Panc1 (cell line): ENCODE measurements at regions not wholly inside any gene's neighbourhood (a gene's known extent, or its start where the extent isn't known, plus 50 kb on each side); places are given as distances from the start of the nearest gene placed in this dataset.

Source experiments
- ATAC-seq: fragments of 200-7000 bp; cut with Tn5 transposase; 2 replicates; pipeline ENCODE4 v1.9.1; 2020; ENCODE audit warnings: mild to moderate bottlenecking, moderate library complexity
- BruUV-seq: library from RNA; stranded (reverse); fragments of 400-500 nt; replicated peaks from 2 replicates; lab custom pipeline; 2021; lab: Mats Ljungman, UMichigan
- CTCF ChIA-PET: fragments of 300-600 bp; sonication (Branson Sonifier 250); formaldehyde crosslinking; loops from one replicate; lab custom pipeline; 2022; ENCODE audit warnings: antibody characterized with exemption; lab: Charles Lee
- POLR2A ChIA-PET: fragments of 300-600 bp; sonication (Branson Sonifier 250); formaldehyde crosslinking; loops from one replicate; lab custom pipeline; 2022; ENCODE audit warnings: antibody characterized with exemption; lab: Charles Lee
- DNase-seq: peaks from one replicate; pipeline ENCODE4 v3.0.0-alpha.2; 2010; ENCODE audit warnings: low read depth, low spot score
- H3K27ac ChIP-seq: 2 replicates; pipeline ENCODE4 v1.5.1; 2011; ENCODE audit warnings: mild to moderate bottlenecking, low read length, inconsistent platforms
- H3K27me3 ChIP-seq: fragments of 200-500 bp; sonication (Bioruptor generic); 2 replicates; pipeline ENCODE4 v1.6.0; 2014; ENCODE audit warnings: low read length, inconsistent platforms; ENCODE audit not compliant: control insufficient read depth, insufficient read depth
- H3K36me3 ChIP-seq: fragments of 200-500 bp; sonication (Bioruptor generic); 2 replicates; pipeline ENCODE4 v1.5.1; 2014; ENCODE audit warnings: inconsistent platforms, mild to moderate bottlenecking, low read length, moderate library complexity; ENCODE audit not compliant: control insufficient read depth, insufficient read depth
- H3K4me1 ChIP-seq: 2 replicates; pipeline ENCODE4 v1.5.1; 2011; ENCODE audit warnings: inconsistent platforms, mild to moderate bottlenecking, low read length, moderate library complexity; ENCODE audit not compliant: control insufficient read depth, insufficient read depth
- H3K4me3 ChIP-seq, 2 experiments: 2 replicates each; pipeline ENCODE4 v1.5.1; 2011 to 2012; ENCODE audit warnings: low read depth in 2 of 2, low read length in 2 of 2, mild to moderate bottlenecking in 2 of 2, inconsistent platforms in 1 of 2, moderate library complexity in 1 of 2
- H3K9me3 ChIP-seq: fragments of 200-500 bp; sonication (Bioruptor generic); 2 replicates; pipeline ENCODE4 v1.5.1; 2014; ENCODE audit warnings: low read depth, mild to moderate bottlenecking, inconsistent platforms, low read length, moderate library complexity; ENCODE audit not compliant: control insufficient read depth, insufficient read depth
- POLR2AphosphoS5 ChIP-seq: IDR thresholded peaks from 2 replicates; pipeline ENCODE4 v1.6.1; 2012; ENCODE audit warnings: mild to moderate bottlenecking, low read depth, low read length, moderate library complexity
- SIN3A ChIP-seq: IDR thresholded peaks from 2 replicates; pipeline ENCODE4 v1.6.1; 2012; ENCODE audit warnings: low read depth, mild to moderate bottlenecking, low read length, moderate library complexity, borderline replicate concordance; ENCODE audit not compliant: insufficient read depth
- TCF7L2 ChIP-seq: IDR thresholded peaks from 2 replicates; pipeline ENCODE4 v1.6.1; 2011; ENCODE audit warnings: mild to moderate bottlenecking, low read depth, low read length, inconsistent platforms
- in situ Hi-C: cut with HindIII; loops from 2 replicates; pipeline ENCODE4 v1.10.0; 2016; ENCODE audit warnings: low sequenced_read_pairs, low pct_unique_long_range_greater_than_20kb
- intact Hi-C: fragments of 100-400 bp; cut with micrococcal nuclease; formaldehyde crosslinking; loops from one replicate; pipeline ENCODE4 v1.10.0; 2022; ENCODE audit not compliant: unreplicated experiment
- TF ChIP-seq, protein P1 (sequence below), 2 experiments: IDR thresholded peaks; 2 replicates each; pipeline ENCODE4 v1.6.1; 2011 to 2012; ENCODE audit warnings: low read depth in 2 of 2, control low read depth in 1 of 2, low read length in 1 of 2, mild to moderate bottlenecking in 1 of 2, moderate library complexity in 1 of 2; ENCODE audit not compliant: insufficient read depth in 1 of 2
- TF ChIP-seq, protein P2 (sequence below): fragments of 450-650 bp; IDR thresholded peaks from 2 replicates; pipeline ENCODE4 v1.5.1; 2017; ENCODE audit warnings: mild to moderate bottlenecking

DNA sequence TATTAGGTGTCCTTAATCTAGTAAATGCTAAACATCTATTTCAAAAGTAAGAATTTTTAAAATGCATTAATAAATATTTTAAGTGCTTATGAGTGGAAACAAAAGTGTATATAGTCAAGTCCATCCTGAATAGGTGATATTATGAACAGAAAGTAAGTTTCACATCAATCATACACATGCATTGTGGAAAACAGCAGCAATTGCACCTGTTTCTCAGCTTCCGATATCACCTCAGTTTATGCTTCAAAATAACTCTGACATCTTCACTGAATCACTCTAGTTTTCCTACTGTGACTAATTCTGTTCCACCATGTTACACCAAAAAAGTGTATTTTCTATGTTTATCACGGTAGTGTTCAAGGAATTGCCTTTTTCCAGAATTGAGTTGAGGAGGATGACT, 172.6 kb upstream of the MANEA start:
- TF ChIP-seq SIN3A (no peak), TCF7L2 (no peak), POLR2AphosphoS5 (no peak)
- TF ChIP-seq, protein P1, sequence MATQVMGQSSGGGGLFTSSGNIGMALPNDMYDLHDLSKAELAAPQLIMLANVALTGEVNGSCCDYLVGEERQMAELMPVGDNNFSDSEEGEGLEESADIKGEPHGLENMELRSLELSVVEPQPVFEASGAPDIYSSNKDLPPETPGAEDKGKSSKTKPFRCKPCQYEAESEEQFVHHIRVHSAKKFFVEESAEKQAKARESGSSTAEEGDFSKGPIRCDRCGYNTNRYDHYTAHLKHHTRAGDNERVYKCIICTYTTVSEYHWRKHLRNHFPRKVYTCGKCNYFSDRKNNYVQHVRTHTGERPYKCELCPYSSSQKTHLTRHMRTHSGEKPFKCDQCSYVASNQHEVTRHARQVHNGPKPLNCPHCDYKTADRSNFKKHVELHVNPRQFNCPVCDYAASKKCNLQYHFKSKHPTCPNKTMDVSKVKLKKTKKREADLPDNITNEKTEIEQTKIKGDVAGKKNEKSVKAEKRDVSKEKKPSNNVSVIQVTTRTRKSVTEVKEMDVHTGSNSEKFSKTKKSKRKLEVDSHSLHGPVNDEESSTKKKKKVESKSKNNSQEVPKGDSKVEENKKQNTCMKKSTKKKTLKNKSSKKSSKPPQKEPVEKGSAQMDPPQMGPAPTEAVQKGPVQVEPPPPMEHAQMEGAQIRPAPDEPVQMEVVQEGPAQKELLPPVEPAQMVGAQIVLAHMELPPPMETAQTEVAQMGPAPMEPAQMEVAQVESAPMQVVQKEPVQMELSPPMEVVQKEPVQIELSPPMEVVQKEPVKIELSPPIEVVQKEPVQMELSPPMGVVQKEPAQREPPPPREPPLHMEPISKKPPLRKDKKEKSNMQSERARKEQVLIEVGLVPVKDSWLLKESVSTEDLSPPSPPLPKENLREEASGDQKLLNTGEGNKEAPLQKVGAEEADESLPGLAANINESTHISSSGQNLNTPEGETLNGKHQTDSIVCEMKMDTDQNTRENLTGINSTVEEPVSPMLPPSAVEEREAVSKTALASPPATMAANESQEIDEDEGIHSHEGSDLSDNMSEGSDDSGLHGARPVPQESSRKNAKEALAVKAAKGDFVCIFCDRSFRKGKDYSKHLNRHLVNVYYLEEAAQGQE (IDR thresholded peaks at IDR 0.05; ENCODE audit: insufficient read depth in 1 of 2, low read depth in 2 of 2, low read length in 1 of 2): no peak
- TF ChIP-seq, protein P2, sequence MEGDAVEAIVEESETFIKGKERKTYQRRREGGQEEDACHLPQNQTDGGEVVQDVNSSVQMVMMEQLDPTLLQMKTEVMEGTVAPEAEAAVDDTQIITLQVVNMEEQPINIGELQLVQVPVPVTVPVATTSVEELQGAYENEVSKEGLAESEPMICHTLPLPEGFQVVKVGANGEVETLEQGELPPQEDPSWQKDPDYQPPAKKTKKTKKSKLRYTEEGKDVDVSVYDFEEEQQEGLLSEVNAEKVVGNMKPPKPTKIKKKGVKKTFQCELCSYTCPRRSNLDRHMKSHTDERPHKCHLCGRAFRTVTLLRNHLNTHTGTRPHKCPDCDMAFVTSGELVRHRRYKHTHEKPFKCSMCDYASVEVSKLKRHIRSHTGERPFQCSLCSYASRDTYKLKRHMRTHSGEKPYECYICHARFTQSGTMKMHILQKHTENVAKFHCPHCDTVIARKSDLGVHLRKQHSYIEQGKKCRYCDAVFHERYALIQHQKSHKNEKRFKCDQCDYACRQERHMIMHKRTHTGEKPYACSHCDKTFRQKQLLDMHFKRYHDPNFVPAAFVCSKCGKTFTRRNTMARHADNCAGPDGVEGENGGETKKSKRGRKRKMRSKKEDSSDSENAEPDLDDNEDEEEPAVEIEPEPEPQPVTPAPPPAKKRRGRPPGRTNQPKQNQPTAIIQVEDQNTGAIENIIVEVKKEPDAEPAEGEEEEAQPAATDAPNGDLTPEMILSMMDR: no peak
- Histone ChIP-seq H3K4me3 (no peak overlapping the region), H3K36me3 (no peaks in the 10 kb centered on the region), H3K4me1 (no peaks in the 10 kb centered on the region), H3K27ac (no peak overlapping the region), H3K9me3 (no peaks in the 10 kb centered on the region), H3K27me3 (no peaks in the 10 kb centered on the region)
- ChIA-PET CTCF (no interaction called here), POLR2A (no interaction called here)
- ATAC-seq: no peak
- DNase-seq: no peak
- no TSS peak for BruUV-seq
- intact Hi-C loops (no loop called here), in situ Hi-C loops (no loop called here)

DNA sequence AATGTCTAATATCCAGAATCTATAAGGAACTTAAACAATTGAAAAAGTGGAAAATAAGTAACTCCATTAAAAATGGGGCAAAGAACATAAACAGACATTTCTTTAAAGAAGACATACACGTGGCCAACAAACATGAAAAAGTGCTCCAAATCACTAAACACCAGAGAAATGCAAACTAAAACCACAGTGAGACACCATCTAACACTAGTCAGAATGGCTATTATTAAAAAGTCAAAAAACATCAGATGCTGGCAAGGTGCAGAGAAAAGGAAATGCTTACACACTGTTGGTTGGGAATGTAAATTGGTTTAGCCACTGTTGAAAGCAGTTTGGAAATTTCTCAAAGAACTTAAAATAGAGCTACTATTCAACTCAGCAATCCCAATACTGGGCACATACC, 169.2 kb upstream of the MANEA start:
- intact Hi-C loops: no loop called here
- BruUV-seq: no TSS peak
- no peaks in the 10 kb centered on the region for H3K9me3 ChIP-seq
- ChIA-PET POLR2A (no interaction called here), CTCF (no interaction called here)
- DNase-seq: no peak
- H3K4me1 ChIP-seq: no peaks in the 10 kb centered on the region
- ATAC-seq: no peak
- H3K36me3 ChIP-seq: no peaks in the 10 kb centered on the region
- H3K27ac ChIP-seq: no peak overlapping the region
- TF ChIP-seq, protein P1 (IDR thresholded peaks at IDR 0.05; ENCODE audit: insufficient read depth in 1 of 2, low read depth in 2 of 2, low read length in 1 of 2): no peak
- TF ChIP-seq TCF7L2 (no peak), SIN3A (no peak), POLR2AphosphoS5 (no peak)
- TF ChIP-seq, protein P2: no peak
- H3K4me3 ChIP-seq: no peak overlapping the region
- in situ Hi-C loops: no loop called here
- H3K27me3 ChIP-seq: no peaks in the 10 kb centered on the region
